ENCODE measurements at regions not wholly inside any gene's neighbourhood (a gene's known extent, or its start where the extent isn't known, plus 50 kb on each side); places are given as distances from the start of the nearest gene placed in this dataset.

DNA sequence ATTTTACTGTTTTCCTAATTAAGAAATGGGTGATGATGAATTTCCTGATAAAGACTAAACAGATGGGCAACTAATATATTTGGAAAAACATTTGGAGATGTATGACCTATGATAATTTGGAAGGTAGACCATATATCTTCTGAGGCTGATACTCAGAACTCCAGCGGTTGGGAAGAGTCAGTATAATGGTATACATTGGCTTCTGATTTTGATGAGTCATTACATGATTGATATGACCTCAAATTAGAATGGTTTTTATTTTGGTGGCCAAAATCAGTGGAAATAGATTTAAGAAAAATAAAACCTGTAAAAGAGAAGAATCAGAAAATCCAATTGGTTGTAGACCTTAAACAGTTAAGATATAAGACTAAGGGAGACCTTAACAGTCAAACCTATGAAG lies 496.4 kb upstream of the ALCAM start:
- no peak for TF ChIP-seq POLR2A (IDR thresholded peaks at IDR 0.05)
- TF ChIP-seq, protein P1, sequence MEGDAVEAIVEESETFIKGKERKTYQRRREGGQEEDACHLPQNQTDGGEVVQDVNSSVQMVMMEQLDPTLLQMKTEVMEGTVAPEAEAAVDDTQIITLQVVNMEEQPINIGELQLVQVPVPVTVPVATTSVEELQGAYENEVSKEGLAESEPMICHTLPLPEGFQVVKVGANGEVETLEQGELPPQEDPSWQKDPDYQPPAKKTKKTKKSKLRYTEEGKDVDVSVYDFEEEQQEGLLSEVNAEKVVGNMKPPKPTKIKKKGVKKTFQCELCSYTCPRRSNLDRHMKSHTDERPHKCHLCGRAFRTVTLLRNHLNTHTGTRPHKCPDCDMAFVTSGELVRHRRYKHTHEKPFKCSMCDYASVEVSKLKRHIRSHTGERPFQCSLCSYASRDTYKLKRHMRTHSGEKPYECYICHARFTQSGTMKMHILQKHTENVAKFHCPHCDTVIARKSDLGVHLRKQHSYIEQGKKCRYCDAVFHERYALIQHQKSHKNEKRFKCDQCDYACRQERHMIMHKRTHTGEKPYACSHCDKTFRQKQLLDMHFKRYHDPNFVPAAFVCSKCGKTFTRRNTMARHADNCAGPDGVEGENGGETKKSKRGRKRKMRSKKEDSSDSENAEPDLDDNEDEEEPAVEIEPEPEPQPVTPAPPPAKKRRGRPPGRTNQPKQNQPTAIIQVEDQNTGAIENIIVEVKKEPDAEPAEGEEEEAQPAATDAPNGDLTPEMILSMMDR (IDR thresholded peaks at IDR 0.05), result no peak
